ENCODE measurements at regions not wholly inside any gene's neighbourhood (a gene's known extent, or its start where the extent isn't known, plus 50 kb on each side); places are given as distances from the start of the nearest gene placed in this dataset.
"Not testable (repeated sequence)": the region's sequence is repeated elsewhere in the genome, so short reads cannot be mapped to it uniquely, and the experiment has no call there.

GRCh38 chr10:117457071-117457810 is 82.0 kb upstream of the PDZD8 start:
- POLR2A ChIA-PET, result no interaction called here
- CTCF ChIA-PET, result interaction anchor here (1.5 to 5.8 kb wide), 3 partner anchors 10 to 15 kb away, joined by 5 to 64 read pairs (median 11); no protein-coding TSS in a partner anchor
- H3K4me3 ChIP-seq (ENCODE audit: low read depth, low read length), result no peak overlapping the region
- DNase-seq (ENCODE audit: low read depth, low spot score), result no peak
- TF ChIP-seq, protein P1, sequence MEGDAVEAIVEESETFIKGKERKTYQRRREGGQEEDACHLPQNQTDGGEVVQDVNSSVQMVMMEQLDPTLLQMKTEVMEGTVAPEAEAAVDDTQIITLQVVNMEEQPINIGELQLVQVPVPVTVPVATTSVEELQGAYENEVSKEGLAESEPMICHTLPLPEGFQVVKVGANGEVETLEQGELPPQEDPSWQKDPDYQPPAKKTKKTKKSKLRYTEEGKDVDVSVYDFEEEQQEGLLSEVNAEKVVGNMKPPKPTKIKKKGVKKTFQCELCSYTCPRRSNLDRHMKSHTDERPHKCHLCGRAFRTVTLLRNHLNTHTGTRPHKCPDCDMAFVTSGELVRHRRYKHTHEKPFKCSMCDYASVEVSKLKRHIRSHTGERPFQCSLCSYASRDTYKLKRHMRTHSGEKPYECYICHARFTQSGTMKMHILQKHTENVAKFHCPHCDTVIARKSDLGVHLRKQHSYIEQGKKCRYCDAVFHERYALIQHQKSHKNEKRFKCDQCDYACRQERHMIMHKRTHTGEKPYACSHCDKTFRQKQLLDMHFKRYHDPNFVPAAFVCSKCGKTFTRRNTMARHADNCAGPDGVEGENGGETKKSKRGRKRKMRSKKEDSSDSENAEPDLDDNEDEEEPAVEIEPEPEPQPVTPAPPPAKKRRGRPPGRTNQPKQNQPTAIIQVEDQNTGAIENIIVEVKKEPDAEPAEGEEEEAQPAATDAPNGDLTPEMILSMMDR (IDR thresholded peaks at IDR 0.05; ENCODE audit: insufficient read depth, low read length, missing control alignments), result no peak

DNA sequence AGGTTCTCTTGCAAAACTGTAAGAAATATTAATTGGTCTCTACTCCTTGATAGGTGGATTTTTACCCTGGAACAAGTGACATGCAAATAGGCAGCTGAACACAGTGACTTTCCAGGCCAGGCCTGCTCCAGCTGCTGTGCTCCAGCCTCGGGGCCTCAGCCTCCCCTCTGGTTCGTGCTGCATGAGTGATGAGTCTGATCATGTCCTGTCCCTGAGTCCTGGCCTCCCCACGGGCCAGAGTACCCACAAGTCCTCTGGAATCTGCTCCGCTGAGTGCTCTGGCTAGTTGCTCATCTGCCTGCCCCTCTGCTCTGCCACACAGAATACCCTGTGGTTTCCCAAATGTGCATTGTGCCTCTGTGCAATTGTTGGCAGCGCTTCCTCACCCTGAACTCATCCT is 80.1 kb upstream of the PDZD8 start:
- H3K4me3 ChIP-seq (ENCODE audit: low read depth, low read length), result no peak overlapping the region
- TF ChIP-seq, protein P1 (IDR thresholded peaks at IDR 0.05; ENCODE audit: insufficient read depth, low read length, missing control alignments), result no peak
- no peak for DNase-seq (ENCODE audit: low read depth, low spot score)
- CTCF ChIA-PET, result interaction anchor here (0.9 to 5.8 kb wide), 2 partner anchors 9 to 13 kb away, joined by 4 to 64 read pairs; no protein-coding TSS in a partner anchor
- POLR2A ChIA-PET, result interaction anchor here (0.6 kb wide), 1 partner anchor 11 kb away, joined by 3 read pairs; no protein-coding TSS in a partner anchor

GRCh38 chr10:117454502-117454901 is 79.3 kb upstream of the PDZD8 start:
- ChIA-PET CTCF (interaction anchor here (0.9 to 5.8 kb wide), 2 partner anchors 8 to 12 kb away, joined by 4 to 64 read pairs; no protein-coding TSS in a partner anchor), POLR2A (no interaction called here)
- H3K4me3 ChIP-seq (ENCODE audit: low read depth, low read length), result no peak overlapping the region
- DNase-seq (ENCODE audit: low read depth, low spot score), result no peak
- TF ChIP-seq, protein P1 (IDR thresholded peaks at IDR 0.05; ENCODE audit: insufficient read depth, low read length, missing control alignments), result no peak

- CTCF ChIA-PET, result interaction anchor here (0.8 to 5.7 kb wide), 3 partner anchors 9 to 22 kb away, joined by 3 to 72 read pairs (median 35); no protein-coding TSS in a partner anchor
- DNase-seq (ENCODE audit: low read depth, low spot score); H3K4me3 ChIP-seq (ENCODE audit: low read depth, low read length); POLR2A ChIA-PET: not testable (repeated sequence)
Observed at GRCh38 chr10:117453484-117453883, 78.2 kb upstream of the PDZD8 start.

GRCh38 chr10:117450940-117451339 is 75.7 kb upstream of the PDZD8 start:
- CTCF ChIA-PET, result interaction anchor here (1.1 to 5.7 kb wide), 7 partner anchors 9 to 1008 kb away, joined by 3 to 72 read pairs (median 8); no protein-coding TSS in a partner anchor
- TF ChIP-seq, protein P1 (IDR thresholded peaks at IDR 0.05; ENCODE audit: insufficient read depth, low read length, missing control alignments), result no peak
- POLR2A ChIA-PET, result no interaction called here

GRCh38 chr10:117449636-117450035 is 74.4 kb upstream of the PDZD8 start:
- DNase-seq (ENCODE audit: low read depth, low spot score), result no peak
- TF ChIP-seq, protein P1 (IDR thresholded peaks at IDR 0.05; ENCODE audit: insufficient read depth, low read length, missing control alignments), result peak; percentile 12
- CTCF ChIA-PET, result interaction anchor here (0.5 to 5.7 kb wide), 10 partner anchors 11 to 130 kb away, joined by 3 to 35 read pairs (median 4); no protein-coding TSS in a partner anchor
- POLR2A ChIA-PET, result no interaction called here
- no peak overlapping the region for H3K4me3 ChIP-seq (ENCODE audit: low read depth, low read length)

More at GRCh38 chr10:117450940-117451339, 75.7 kb upstream of the PDZD8 start:
- DNase-seq (ENCODE audit: low read depth, low spot score), result no peak
- no peak overlapping the region for H3K4me3 ChIP-seq (ENCODE audit: low read depth, low read length)

Data from AG04449 (cell line).